Stomach (tissue), 8 donors: ENCODE measurements at regions not wholly inside any gene's neighbourhood (a gene's known extent, or its start where the extent isn't known, plus 50 kb on each side); places are given as distances from the start of the nearest gene placed in this dataset.

Source experiments
- DNase-seq, 2 donors: peaks; one replicate each; pipeline versions ENCODE4 v3.0.0 to v3.0.0-alpha.2; 2013 to 2019
- H3K27ac ChIP-seq, 5 donors: fragments of 200-600 bp in 4 of 5; sonication (generic) in 4 of 5; one replicate each; pipeline ENCODE4 v1.5.1; 2013 to 2019; ENCODE audit warnings: mild to moderate bottlenecking in 1 of 5, moderate library complexity in 1 of 5
- H3K27me3 ChIP-seq, 3 donors: fragments of 200-600 bp; sonication (generic); one replicate each; pipeline ENCODE4 v1.5.1; 2017 to 2019; ENCODE audit warnings: mixed run types in 1 of 3
- H3K36me3 ChIP-seq, 4 donors: fragments of 200-600 bp; sonication (generic); 1 replicate in 3 of 4; 2 replicates in 1 of 4; pipeline ENCODE4 v1.5.1; 2016 to 2019
- H3K4me1 ChIP-seq, 4 donors: fragments of 200-600 bp; sonication (generic); one replicate each; pipeline ENCODE4 v1.5.1; 2016 to 2019
- H3K4me3 ChIP-seq, 4 donors: fragments of 200-600 bp; sonication (generic) in 3 of 4; one replicate each; pipeline ENCODE4 v1.5.1; 2016 to 2019; ENCODE audit warnings: mild to moderate bottlenecking in 1 of 4
- H3K9me3 ChIP-seq, 4 donors: fragments of 200-600 bp; sonication (generic); one replicate each; pipeline ENCODE4 v1.5.1; 2016 to 2019
- CTCF ChIP-seq, 7 experiments: fragments of 450-650 bp in 4 of 7; fragments of 200-600 bp in 3 of 7; sonication (generic) in 3 of 7; IDR thresholded peaks; one replicate each; pipeline ENCODE4 v1.5.1; 2016 to 2019; ENCODE audit warnings: antibody characterized with exemption in 7 of 7, control low read depth in 2 of 7, mild to moderate bottlenecking in 1 of 7
- EP300 ChIP-seq: sonication (generic); formaldehyde crosslinking; IDR thresholded peaks from one replicate; pipeline ENCODE4 v1.6.1; 2017; ENCODE audit warnings: antibody characterized with exemption
- POLR2A ChIP-seq, 4 donors: fragments of 450-650 bp; IDR thresholded peaks; one replicate each; pipeline ENCODE4 v1.6.1; 2016; ENCODE audit warnings: antibody characterized with exemption in 4 of 4, control low read depth in 2 of 4, mild to moderate bottlenecking in 1 of 4, moderate library complexity in 1 of 4
- POLR2AphosphoS5 ChIP-seq, 3 donors: sonication (generic); formaldehyde crosslinking; IDR thresholded peaks; one replicate each; pipeline ENCODE4 v1.6.1; 2016; ENCODE audit warnings: antibody characterized with exemption in 3 of 3
- WGBS, 5 donors: extraction: QIAGEN DNeasy Blood & Tissue Kit in 3 of 5; methylation state at CpG; one replicate each; pipeline versions ENCODE4 v1.1.5 to v1.1.7; 2013 to 2018; 5-methylcytosine and 5-hydroxymethylcytosine counted together
- intact Hi-C: fragments of 100-400 bp; cut with DNase I; formaldehyde crosslinking; loops from one replicate; pipeline ENCODE4 v1.15.1; 2023; ENCODE audit warnings: low total_unique reads
- donor health status: healthy with polysubstance abuse.
- donor health status: Bipolar disorder and iron deficiency.
- donor health status: healthy.

- WGBS, 5 donors: 59 to 94% (median 79%) methylated on average over 1 of the region's 1 CpG
- peaks cover 0 to 34% (median 16%) of the 10 kb centered on the region in 4 donors for H3K9me3 ChIP-seq
Measured at GRCh38 chrX:40346379-40346778, 234.4 kb upstream of the ATP6AP2 start.

GRCh38 chrX:40343319-40343718 lies 237.5 kb upstream of the ATP6AP2 start:
- WGBS, 5 donors: 73 to 100% (median 95%) methylated on average over 3 to 12 of the region's 12 CpGs

More at GRCh38 chrX:40346379-40346778, 234.4 kb upstream of the ATP6AP2 start:
- Histone ChIP-seq H3K36me3 (no peaks in the 10 kb centered on the region), H3K4me3 (no peak overlapping the region), H3K27me3 (no peaks in the 10 kb centered on the region), H3K4me1 (no peaks in the 10 kb centered on the region), H3K27ac (no peak overlapping the region)
- DNase-seq: no peak
- intact Hi-C loops: no loop called here
- TF ChIP-seq CTCF (IDR thresholded peaks at IDR 0.05) (no peak), POLR2A (IDR thresholded peaks at IDR 0.05) (no peak)

GRCh38 chrX:40340116-40340515 lies 240.7 kb upstream of the ATP6AP2 start:
- H3K36me3 ChIP-seq: no peaks in the 10 kb centered on the region
- intact Hi-C loops: no loop called here
- H3K9me3 ChIP-seq: peaks cover 0 to 18% (median 8%) of the 10 kb centered on the region in 4 donors
- TF ChIP-seq POLR2AphosphoS5 (IDR thresholded peaks at IDR 0.05) (no peak), EP300 (no peak), CTCF (IDR thresholded peaks at IDR 0.05) (no peak), POLR2A (IDR thresholded peaks at IDR 0.05) (no peak)
- H3K27ac ChIP-seq: no peak overlapping the region
- no peaks in the 10 kb centered on the region for H3K4me1 ChIP-seq
- H3K4me3 ChIP-seq: no peak overlapping the region
- H3K27me3 ChIP-seq: no peaks in the 10 kb centered on the region
- 54 to 88% (median 76%) methylated on average over 1 of the region's 1 CpG for WGBS, 5 donors
- no peak for DNase-seq

More at GRCh38 chrX:40343319-40343718, 237.5 kb upstream of the ATP6AP2 start:
- Histone ChIP-seq H3K4me1 (no peaks in the 10 kb centered on the region), H3K9me3 (peaks cover 0 to 29% (median 14%) of the 10 kb centered on the region in 4 donors), H3K36me3 (no peaks in the 10 kb centered on the region), H3K27me3 (no peaks in the 10 kb centered on the region), H3K4me3 (no peak overlapping the region), H3K27ac (no peak overlapping the region)
- intact Hi-C loops: no loop called here
- DNase-seq: no peak
- TF ChIP-seq CTCF (IDR thresholded peaks at IDR 0.05): no peak
- no peak for TF ChIP-seq EP300

GRCh38 chrX:40333344-40333743 lies 235.6 kb upstream of the BCOR start:
- 71 to 96% (median 93%) methylated on average over 3 of the region's 3 CpGs for WGBS, 5 donors
- intact Hi-C loops: no loop called here
- no peak for DNase-seq
- no peaks in the 10 kb centered on the region for H3K36me3 ChIP-seq
- no peaks in the 10 kb centered on the region for H3K4me1 ChIP-seq
- no peak for TF ChIP-seq CTCF (IDR thresholded peaks at IDR 0.05)
- no peak overlapping the region for H3K27ac ChIP-seq
- H3K4me3 ChIP-seq: no peak overlapping the region
- peaks cover 0 to 9% (median 3%) of the 10 kb centered on the region in 4 donors for H3K9me3 ChIP-seq
- H3K27me3 ChIP-seq: no peaks in the 10 kb centered on the region

GRCh38 chrX:40331762-40332161 lies 234.0 kb upstream of the BCOR start:
- intact Hi-C loops: no loop called here
- H3K27ac ChIP-seq: no peak overlapping the region
- no peaks in the 10 kb centered on the region for H3K27me3 ChIP-seq
- no peak for DNase-seq
- 65 to 72% (median 70%) methylated on average over 5 of the region's 5 CpGs for WGBS, 5 donors
- no peaks in the 10 kb centered on the region for H3K4me1 ChIP-seq
- no peak overlapping the region for H3K4me3 ChIP-seq
- no peaks in the 10 kb centered on the region for H3K36me3 ChIP-seq
- H3K9me3 ChIP-seq: peaks cover 0 to 9% (median 3%) of the 10 kb centered on the region in 4 donors
- no peak for TF ChIP-seq POLR2AphosphoS5 (IDR thresholded peaks at IDR 0.05)
- no peak for TF ChIP-seq CTCF (IDR thresholded peaks at IDR 0.05)
- TF ChIP-seq EP300: no peak
- TF ChIP-seq POLR2A (IDR thresholded peaks at IDR 0.05): no peak
